GM12872 (cell line): ENCODE measurements at regions not wholly inside any gene's neighbourhood (a gene's known extent, or its start where the extent isn't known, plus 50 kb on each side); places are given as distances from the start of the nearest gene placed in this dataset.

Experiments
- CTCF ChIP-seq: IDR thresholded peaks from 3 replicates; pipeline ENCODE4 v1.5.1; 2011; ENCODE audit warnings: low read depth, mild to moderate bottlenecking, low read length, moderate library complexity; ENCODE audit not compliant: insufficient read depth

DNA sequence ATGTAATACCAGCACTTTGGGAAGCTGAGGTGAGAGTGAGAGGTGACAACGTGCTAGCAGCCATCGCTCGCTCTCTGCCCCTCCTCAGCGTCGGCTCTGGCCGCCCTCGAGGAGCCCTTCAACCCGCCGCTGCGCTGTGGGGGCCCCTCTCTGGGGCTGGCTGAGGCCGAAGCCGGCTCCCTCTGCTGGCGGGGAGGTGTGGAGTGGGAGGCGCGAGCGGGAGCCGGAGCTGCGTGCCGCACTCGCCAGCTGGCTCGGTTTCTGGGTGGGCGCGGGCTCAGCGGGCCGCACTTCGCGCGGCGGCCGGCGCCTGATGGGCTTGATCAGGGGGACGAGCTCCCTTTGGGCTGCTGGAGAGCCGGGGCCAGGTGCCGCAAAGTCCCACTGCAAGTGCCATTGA lies 98.9 kb upstream of the UBASH3B start:
- TF ChIP-seq CTCF = no peak

DNA sequence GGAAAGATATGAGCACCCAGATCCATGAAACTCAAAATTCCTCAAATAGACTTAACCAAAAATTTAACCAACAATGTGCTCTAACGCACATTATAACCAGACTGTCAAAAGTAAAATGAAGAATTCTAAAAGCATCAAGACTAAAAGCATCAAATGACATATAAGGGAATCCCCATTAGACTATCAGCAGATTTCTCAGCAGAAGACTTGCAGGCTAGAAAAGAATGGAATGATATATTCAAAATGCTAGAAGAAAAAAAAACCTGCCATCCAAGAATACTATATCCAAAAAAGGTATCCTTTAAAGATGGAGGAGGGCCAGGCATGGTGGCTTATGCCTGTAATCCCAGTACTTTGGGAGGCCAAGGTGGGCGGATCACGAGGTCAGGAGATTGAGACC lies 117.5 kb upstream of the UBASH3B start:
- no peak for TF ChIP-seq CTCF

- TF ChIP-seq CTCF = no peak
Measured at GRCh38 chr11:122524898-122525297, 130.6 kb upstream of the UBASH3B start.

DNA sequence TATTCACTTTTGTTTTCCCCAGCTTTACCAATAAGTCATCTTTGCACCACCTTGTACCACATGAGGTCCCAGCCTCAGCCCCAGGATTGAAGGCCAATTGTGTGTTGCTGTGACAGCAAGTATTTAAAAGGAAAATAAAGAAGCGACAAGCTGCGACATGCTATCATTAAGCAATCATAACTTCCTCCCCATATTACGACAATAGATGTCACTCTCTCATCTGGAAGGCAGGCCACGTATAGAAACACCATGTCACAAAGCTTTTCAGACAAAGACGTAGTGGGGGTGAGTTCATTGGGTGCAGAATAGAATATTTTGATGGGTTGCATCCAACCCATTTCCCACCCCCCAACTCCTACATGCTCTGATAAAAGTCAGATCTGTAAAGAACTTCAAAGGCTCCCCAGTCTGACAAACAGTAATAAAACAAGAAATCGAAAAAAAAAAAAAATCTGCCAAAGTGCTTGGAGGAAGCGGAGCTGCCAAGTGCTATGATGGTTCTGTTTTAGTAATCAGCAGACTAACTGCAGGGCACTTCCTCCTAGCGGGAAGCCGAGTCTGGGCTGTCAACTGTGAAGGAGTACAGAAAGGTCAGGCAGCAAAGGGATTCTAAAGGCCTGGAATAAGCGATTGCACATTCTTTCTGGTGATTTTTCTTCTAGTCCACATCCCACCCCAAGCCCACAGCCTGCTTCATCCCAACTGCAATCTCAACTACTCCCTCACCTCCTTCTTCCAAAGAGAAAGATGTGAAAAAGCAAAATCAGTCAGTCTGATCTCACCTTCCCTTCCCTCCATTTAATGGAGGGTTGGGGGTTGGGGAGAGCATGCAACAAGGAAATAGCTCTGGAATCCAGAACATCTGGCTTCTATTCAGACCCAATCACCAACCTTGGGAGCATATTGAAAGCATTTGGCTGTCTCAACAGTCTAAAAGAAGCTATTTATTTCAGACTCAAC lies 131.4 kb upstream of the UBASH3B start:
- no peak for TF ChIP-seq CTCF

GRCh38 chr11:122521626-122522025 lies 133.9 kb upstream of the UBASH3B start:
- no peak for TF ChIP-seq CTCF

DNA sequence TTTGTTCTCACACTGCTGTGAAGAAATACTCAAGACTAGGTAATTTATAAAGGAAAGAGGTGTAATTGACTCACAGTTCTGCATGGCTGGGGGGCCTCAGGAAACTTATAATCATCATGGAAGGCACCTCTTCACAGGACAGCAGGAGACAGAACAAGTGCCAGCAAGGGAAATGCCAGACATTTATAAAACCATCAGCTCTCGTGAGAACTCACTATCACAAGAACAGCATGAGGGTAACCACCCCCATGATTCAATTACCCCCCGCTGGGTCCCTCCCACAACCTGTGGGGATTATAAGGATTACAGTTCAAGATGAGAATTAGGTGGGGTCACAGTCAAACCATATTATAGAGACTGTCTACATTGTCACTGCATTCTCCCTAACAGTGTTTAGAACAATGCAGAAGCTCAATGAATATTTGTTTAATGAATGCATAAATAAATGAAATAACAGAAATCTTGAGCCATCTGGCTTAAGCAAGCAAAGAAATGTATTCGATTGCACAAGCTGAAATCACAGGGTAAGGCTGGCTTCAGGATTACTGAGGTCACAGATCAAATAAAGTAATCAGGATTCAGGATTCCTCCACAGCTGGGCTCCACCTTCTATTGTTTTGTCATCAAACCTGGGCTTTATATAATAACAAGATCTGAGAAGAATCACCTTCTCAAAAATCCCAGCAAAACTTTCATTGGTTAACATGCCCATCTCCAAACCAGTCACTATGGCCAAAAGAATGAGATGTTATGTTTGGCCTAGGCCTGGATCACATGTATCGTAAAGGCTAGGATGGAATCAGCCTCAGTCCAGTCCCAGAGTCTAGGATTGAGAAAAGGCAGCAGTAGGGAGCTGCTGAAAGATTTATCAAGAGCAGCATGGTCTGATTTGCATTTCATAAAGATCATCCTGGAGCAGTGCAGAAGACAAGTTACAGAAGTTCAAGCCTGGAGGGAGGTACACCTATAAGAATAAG lies 137.8 kb upstream of the UBASH3B start:
- no peak for TF ChIP-seq CTCF

GRCh38 chr11:122516686-122517085 lies 138.8 kb upstream of the UBASH3B start:
- no peak for TF ChIP-seq CTCF
